Fibroblast of lung (primary cell): ENCODE measurements at regions not wholly inside any gene's neighbourhood (a gene's known extent, or its start where the extent isn't known, plus 50 kb on each side); places are given as distances from the start of the nearest gene placed in this dataset.

Experiments
- CTCF ChIP-seq, 2 donors: IDR thresholded peaks in 1 of 2; conservative IDR thresholded peaks in 1 of 2; 1 replicate in 1 of 2; 2 replicates in 1 of 2; pipeline ENCODE4 v1.5.1; 2011 to 2012; ENCODE audit warnings: low read length in 2 of 2, control low read depth in 1 of 2, inconsistent platforms in 1 of 2, low read depth in 1 of 2, mild to moderate bottlenecking in 1 of 2
- EZH2 ChIP-seq: IDR thresholded peaks from 2 replicates; pipeline ENCODE4 v1.5.1; 2012; ENCODE audit warnings: low read length, control low read depth, mild to moderate bottlenecking; ENCODE audit errors: missing control alignments

DNA sequence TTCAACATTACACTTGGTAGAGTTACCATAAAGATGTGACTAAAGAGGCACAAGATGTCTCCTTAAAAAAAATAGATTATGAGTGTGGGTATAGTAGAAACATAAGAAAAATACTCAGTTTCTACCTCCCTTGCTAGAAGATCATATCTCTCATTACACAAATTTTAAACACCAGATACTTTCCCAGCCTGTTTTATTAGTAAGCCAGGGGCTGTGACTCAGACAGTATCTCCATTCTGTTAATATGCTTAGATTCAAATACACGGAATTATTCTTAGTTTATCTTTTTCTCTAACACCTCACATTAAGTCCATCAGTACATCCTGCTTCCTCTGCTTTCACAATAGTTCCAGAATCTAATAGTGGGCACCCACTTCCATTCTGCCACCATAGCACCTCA lies 561.8 kb upstream of the ADAMTS5 start:
- TF ChIP-seq CTCF (conservative IDR thresholded peaks at IDR 0.05 in 1 of 2, IDR thresholded peaks at IDR 0.05 in 1 of 2; ENCODE audit: low read depth in 1 of 2, low read length in 2 of 2), result no peak
- TF ChIP-seq EZH2, result no peak
